Right lobe of liver (tissue), 6 donors: ENCODE measurements at regions not wholly inside any gene's neighbourhood (a gene's known extent, or its start where the extent isn't known, plus 50 kb on each side); places are given as distances from the start of the nearest gene placed in this dataset.

Experiments
- ATAC-seq, 4 donors: fragments of 200-7000 bp; cut with Tn5 transposase; one replicate each; pipeline ENCODE4 v1.9.1; 2020; ENCODE audit warnings: mild to moderate bottlenecking in 4 of 4, moderate library complexity in 4 of 4
- DNase-seq, 3 donors: peaks; one replicate each; pipeline ENCODE4 v3.0.0-alpha.2; 2020
- H3K27ac ChIP-seq, 3 donors: fragments of 200-600 bp; one replicate each; pipeline ENCODE4 v1.8.0; 2022
- H3K27me3 ChIP-seq, 2 donors: fragments of 200-600 bp; one replicate each; pipeline ENCODE4 v1.8.0; 2022
- H3K36me3 ChIP-seq, 4 donors: fragments of 200-600 bp; sonication (generic) in 1 of 4; one replicate each; pipeline versions ENCODE4 v1.5.1 to v1.8.0; 2017 to 2022; ENCODE audit warnings: control low read depth in 1 of 4
- H3K4me1 ChIP-seq, 4 donors: fragments of 200-600 bp; sonication (generic) in 1 of 4; one replicate each; pipeline versions ENCODE4 v1.5.1 to v1.8.0; 2017 to 2022; ENCODE audit warnings: control low read depth in 1 of 4
- H3K4me3 ChIP-seq, 3 donors: fragments of 200-600 bp; one replicate each; pipeline ENCODE4 v1.8.0; 2022
- H3K9me3 ChIP-seq, 4 donors: fragments of 200-600 bp; sonication (generic) in 1 of 4; one replicate each; pipeline versions ENCODE4 v1.5.1 to v1.8.0; 2017 to 2022; ENCODE audit warnings: control low read depth in 1 of 4
- POLR2A ChIP-seq: fragments of 450-650 bp; IDR thresholded peaks from one replicate; pipeline ENCODE4 v1.6.1; 2017; ENCODE audit warnings: antibody characterized with exemption, mild to moderate bottlenecking
- WGBS: methylation state at CpG from one replicate; pipeline ENCODE4 v1.1.6; 2018; ENCODE audit warnings: low coverage, low lambda C conversion rate; ENCODE audit not compliant: insufficient coverage; ENCODE audit errors: missing lambda C conversion rate; 5-methylcytosine and 5-hydroxymethylcytosine counted together
- intact Hi-C, 2 donors: fragments of 100-400 bp; cut with DNase I; formaldehyde crosslinking; loops; one replicate each; pipeline versions ENCODE4 v1.11.2 to v1.14.1; 2022
- TF ChIP-seq, protein P1 (sequence below), 4 donors: fragments of 200-600 bp in 3 of 4; fragments of 450-650 bp in 1 of 4; IDR thresholded peaks; one replicate each; pipeline versions ENCODE4 v1.5.1 to v1.8.0; 2016 to 2022; ENCODE audit warnings: antibody characterized with exemption in 4 of 4, mild to moderate bottlenecking in 2 of 4
- donor health status: DM: no; HTN: yes; CAD: no.
- donor health status: DM: no; HTN: no; CAD: no.
- donor health status: DM: no; HTN: no; CAD: no.
- donor health status: DM: no; HTN: yes; CAD: no.
- donor health status: DM: no; HTN: yes; CAD: no.

DNA sequence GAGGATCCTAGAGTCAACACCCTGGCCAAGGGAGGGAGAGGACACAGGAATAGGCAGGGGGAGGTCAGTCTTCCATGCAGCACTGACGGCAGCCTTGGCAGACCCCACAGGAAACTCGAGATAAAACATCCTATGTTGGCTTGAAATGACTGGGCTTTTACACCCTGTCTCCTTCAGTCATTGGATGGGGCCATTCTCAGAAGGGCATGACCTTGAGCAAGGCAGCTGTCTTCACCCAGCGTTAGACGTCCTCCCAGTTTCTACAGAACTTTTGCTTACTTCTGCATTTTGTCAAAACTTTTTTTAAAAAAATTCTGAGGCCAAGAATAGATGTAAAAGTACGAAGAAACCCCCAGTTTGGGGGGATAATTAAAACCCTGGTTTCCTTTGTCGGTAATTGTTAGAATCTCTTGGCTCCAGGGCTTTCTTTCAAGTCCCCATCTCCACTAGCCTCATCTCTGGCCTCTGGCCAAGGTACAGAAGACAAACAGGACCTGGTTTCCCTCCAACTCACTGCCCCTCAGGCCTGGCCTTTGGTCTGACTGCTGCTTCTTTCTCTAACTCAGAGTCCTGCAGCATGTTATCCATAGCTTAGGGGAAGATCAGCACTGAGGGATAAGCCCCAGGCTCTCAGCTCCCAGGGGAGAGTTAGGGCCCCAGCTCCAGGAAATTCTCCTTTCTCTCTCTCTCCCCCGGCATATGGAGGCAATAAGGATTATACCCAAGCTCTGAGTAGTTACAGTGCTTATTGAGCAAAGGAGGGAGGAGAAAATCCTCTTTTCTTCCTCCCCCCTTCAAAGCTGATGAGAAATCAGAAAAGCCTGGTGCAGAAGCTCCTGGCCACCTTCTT is 51.6 kb upstream of the KCND3 start:
- H3K27ac ChIP-seq = no peak overlapping the region
- intact Hi-C loops = no loop called here
- H3K27me3 ChIP-seq = no peaks in the 10 kb centered on the region
- WGBS = 50% methylated on average over 7 of the region's 7 CpGs
- no peaks in the 10 kb centered on the region for H3K9me3 ChIP-seq
- no peak for TF ChIP-seq POLR2A
- TF ChIP-seq, protein P1, sequence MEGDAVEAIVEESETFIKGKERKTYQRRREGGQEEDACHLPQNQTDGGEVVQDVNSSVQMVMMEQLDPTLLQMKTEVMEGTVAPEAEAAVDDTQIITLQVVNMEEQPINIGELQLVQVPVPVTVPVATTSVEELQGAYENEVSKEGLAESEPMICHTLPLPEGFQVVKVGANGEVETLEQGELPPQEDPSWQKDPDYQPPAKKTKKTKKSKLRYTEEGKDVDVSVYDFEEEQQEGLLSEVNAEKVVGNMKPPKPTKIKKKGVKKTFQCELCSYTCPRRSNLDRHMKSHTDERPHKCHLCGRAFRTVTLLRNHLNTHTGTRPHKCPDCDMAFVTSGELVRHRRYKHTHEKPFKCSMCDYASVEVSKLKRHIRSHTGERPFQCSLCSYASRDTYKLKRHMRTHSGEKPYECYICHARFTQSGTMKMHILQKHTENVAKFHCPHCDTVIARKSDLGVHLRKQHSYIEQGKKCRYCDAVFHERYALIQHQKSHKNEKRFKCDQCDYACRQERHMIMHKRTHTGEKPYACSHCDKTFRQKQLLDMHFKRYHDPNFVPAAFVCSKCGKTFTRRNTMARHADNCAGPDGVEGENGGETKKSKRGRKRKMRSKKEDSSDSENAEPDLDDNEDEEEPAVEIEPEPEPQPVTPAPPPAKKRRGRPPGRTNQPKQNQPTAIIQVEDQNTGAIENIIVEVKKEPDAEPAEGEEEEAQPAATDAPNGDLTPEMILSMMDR (IDR thresholded peaks at IDR 0.05) = no peak
- ATAC-seq (peak in 2 of 4 donors; percentile 39 to 42), DNase-seq (no peak)
- H3K4me3 ChIP-seq = no peak overlapping the region
- no peaks in the 10 kb centered on the region for H3K4me1 ChIP-seq
- H3K36me3 ChIP-seq = no peaks in the 10 kb centered on the region

DNA sequence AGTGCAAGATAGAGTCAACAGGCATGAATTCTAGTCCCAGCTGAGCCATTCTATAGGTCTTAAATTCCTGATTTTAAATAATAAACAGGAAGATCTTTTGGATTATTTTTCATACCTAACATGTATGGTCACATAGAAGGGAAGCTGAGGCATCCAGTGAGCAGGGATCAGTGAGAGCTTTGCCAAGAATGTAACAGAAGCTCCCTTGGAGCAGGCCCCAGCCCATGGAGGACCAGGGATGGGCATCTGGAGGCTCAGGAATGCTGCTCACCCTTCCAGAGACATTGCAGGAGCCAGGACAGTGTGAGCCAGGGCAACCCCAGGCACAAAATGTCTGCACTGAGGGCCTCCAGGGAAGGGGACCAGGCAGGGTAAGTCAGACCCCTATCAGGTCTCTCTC is 54.4 kb upstream of the KCND3 start:
- DNase-seq (no peak), ATAC-seq (no peak)
- Histone ChIP-seq H3K36me3 (no peaks in the 10 kb centered on the region), H3K4me3 (no peak overlapping the region), H3K9me3 (no peaks in the 10 kb centered on the region), H3K4me1 (no peaks in the 10 kb centered on the region), H3K27me3 (no peaks in the 10 kb centered on the region), H3K27ac (no peak overlapping the region)
- TF ChIP-seq POLR2A = no peak
- TF ChIP-seq, protein P1 (IDR thresholded peaks at IDR 0.05) = no peak
- intact Hi-C loops = no loop called here

DNA sequence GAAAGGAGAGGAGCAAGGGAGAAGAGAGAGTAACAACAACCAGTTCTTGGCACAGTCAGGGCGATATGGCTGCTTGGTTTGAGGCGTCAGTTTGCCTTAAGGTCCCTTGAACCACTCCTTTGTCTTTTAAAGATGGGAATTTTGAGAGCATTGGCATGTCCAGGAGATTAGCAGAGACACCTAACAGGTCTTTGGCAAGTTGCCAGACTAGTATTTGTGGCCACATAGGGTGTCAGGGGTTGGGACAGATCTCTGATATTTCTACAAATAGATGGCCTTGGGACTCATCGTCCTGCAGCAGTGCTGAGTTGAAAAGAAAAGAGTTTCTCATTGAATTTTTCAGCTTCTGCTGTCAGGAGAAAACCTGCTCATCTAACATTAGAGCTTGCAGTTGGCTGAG is 55.3 kb upstream of the KCND3 start:
- TF ChIP-seq POLR2A = no peak
- TF ChIP-seq, protein P1 (IDR thresholded peaks at IDR 0.05) = no peak
- ATAC-seq = no peak
- DNase-seq = no peak
- 71% methylated on average over 3 of the region's 3 CpGs for WGBS
- Histone ChIP-seq H3K4me1 (no peaks in the 10 kb centered on the region), H3K36me3 (no peaks in the 10 kb centered on the region), H3K27ac (no peak overlapping the region), H3K4me3 (no peak overlapping the region), H3K27me3 (no peaks in the 10 kb centered on the region), H3K9me3 (no peaks in the 10 kb centered on the region)
- intact Hi-C loops = no loop called here

- Histone ChIP-seq H3K9me3 (no peaks in the 10 kb centered on the region), H3K27ac (no peak overlapping the region), H3K27me3 (no peaks in the 10 kb centered on the region), H3K4me1 (no peaks in the 10 kb centered on the region), H3K4me3 (no peak overlapping the region), H3K36me3 (no peaks in the 10 kb centered on the region)
- no peak for ATAC-seq
- intact Hi-C loops = no loop called here
- 57% methylated on average over 2 of the region's 2 CpGs for WGBS
- TF ChIP-seq, protein P1 (IDR thresholded peaks at IDR 0.05) = no peak
- no peak for TF ChIP-seq POLR2A
- DNase-seq = no peak
Measured at GRCh38 chr1:112046630-112047029, 57.2 kb upstream of the KCND3 start.
